ENCODE measurements at regions not wholly inside any gene's neighbourhood (a gene's known extent, or its start where the extent isn't known, plus 50 kb on each side); places are given as distances from the start of the nearest gene placed in this dataset.
A peak's percentile ranks its signal among the peaks of the same experiment; 100 is the strongest.

DNA sequence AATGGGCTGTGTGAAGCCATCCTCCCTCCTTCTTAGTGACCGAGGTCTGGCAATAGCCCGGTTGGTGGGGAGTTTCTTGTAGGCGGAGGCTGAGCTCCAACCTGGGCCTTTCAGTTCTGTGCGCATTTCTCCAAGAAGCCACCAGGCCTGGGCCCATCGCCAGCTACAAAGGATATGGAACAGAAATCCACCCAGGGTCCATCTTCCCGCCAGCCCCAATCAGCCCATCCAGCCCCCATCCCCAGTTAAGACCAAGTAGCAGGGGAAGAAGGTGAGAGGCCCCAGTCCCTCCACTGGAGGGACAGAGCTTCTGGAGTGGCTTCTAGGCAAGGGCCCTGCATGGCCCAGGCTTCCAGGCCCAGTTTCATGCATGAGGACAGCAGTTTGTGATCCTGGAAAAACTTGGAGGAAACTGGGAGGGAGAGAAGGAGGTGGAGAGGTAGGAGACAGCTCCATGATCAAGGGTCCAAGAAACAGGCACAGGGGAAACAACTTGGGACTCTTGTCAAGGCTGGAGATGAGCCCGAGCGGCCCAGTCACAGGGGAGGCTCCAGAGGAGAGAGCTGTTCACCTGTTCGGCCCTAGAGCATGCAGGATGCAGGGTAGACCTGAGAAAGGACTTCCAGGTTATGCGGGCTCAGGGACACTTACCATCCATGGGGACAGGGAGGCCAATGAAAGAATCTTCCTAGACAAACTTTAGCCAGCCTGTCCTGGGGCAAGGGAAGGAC is 261.2 kb downstream of the PTPRU start:
- no peaks in the 10 kb centered on the region for H3K4me1 ChIP-seq
- TF ChIP-seq POLR2AphosphoS5 (IDR thresholded peaks at IDR 0.05) (no peak), POLR2A (IDR thresholded peaks at IDR 0.05) (no peak)
- TF ChIP-seq, protein P1, sequence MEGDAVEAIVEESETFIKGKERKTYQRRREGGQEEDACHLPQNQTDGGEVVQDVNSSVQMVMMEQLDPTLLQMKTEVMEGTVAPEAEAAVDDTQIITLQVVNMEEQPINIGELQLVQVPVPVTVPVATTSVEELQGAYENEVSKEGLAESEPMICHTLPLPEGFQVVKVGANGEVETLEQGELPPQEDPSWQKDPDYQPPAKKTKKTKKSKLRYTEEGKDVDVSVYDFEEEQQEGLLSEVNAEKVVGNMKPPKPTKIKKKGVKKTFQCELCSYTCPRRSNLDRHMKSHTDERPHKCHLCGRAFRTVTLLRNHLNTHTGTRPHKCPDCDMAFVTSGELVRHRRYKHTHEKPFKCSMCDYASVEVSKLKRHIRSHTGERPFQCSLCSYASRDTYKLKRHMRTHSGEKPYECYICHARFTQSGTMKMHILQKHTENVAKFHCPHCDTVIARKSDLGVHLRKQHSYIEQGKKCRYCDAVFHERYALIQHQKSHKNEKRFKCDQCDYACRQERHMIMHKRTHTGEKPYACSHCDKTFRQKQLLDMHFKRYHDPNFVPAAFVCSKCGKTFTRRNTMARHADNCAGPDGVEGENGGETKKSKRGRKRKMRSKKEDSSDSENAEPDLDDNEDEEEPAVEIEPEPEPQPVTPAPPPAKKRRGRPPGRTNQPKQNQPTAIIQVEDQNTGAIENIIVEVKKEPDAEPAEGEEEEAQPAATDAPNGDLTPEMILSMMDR (IDR thresholded peaks at IDR 0.05) = no peak
- intact Hi-C loops (cut with DNase I; ENCODE audit: low total_unique reads) = no loop called here
- H3K27me3 ChIP-seq = no peaks in the 10 kb centered on the region
- no peaks in the 10 kb centered on the region for H3K36me3 ChIP-seq
- H3K27ac ChIP-seq = no peak overlapping the region
- DNase-seq (ENCODE audit: low spot score in 2 of 2) = peak in 1 of 2 donors; percentile 6
- no peak overlapping the region for H3K4me3 ChIP-seq
- H3K9me3 ChIP-seq = peaks cover 0 to 25% of the 10 kb centered on the region in 2 donors

DNA sequence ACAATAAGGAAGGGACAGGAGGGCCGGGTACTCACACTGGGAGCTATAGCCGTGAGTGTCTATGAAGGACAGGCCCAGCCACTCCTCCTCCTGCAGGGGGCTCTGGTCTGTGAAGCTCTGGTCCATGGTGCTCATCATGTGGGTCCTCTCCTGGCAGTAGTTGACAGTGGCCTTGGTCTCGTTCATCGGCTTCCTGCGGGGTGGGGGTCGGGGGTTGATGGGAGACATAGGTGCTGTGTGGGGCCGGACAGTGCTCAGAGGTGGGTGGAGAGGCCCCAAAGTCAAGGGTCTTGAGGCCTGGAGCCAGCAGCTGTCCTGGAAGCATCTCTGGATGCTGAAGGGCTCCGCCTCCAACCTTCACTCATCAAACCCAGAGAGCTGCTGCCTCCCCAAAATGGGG is 260.4 kb downstream of the PTPRU start:
- no peak overlapping the region for H3K27ac ChIP-seq

DNA sequence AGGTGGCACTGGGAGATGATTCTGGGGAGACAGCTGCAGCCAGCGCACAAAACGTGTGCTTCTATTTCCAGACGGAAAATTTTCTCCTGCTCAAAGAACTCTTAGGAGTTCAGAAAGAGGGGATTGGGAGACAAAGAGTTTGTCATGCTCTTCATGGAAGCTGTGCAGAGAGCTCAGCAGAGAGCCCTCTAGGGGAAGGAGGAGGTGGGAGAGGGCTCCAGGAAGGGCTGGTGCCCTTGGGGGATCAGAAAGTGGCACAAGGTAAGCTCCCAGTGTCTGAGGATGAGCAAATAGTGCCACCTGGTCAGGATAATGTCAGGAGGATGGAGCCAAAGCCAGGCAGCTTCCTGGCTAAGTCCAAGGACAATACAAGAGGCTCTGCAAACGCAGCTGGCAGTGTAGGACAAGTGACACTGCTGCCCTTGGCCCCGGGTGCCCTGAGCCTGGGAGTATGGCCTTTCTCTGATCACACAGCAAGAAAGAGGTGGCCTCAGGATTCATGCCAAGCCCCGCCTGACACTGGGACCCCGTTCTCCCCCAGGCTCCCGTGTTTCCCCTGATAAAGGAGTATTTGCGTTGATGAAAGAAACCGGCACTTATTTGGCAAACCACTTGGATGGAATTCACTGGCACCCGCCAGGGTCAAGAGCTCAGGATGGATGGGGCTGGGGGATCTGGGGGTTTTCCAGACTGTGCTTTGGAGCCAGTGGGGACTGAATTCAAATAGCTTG is 254.0 kb downstream of the PTPRU start:
- Histone ChIP-seq H3K27ac (no peak overlapping the region), H3K4me1 (no peaks in the 10 kb centered on the region), H3K4me3 (no peak overlapping the region), H3K36me3 (no peaks in the 10 kb centered on the region), H3K9me3 (peaks cover 0 to 11% of the 10 kb centered on the region in 2 donors), H3K27me3 (peaks cover 0 to 6% of the 10 kb centered on the region in 2 donors)
- TF ChIP-seq, protein P1 (IDR thresholded peaks at IDR 0.05) = no peak
- no peak for TF ChIP-seq POLR2A (IDR thresholded peaks at IDR 0.05)
- no peak for TF ChIP-seq POLR2AphosphoS5 (IDR thresholded peaks at IDR 0.05)
- peak in 1 of 2 donors; percentile 7 for DNase-seq (ENCODE audit: low spot score in 2 of 2)
- intact Hi-C loops (cut with DNase I; ENCODE audit: low total_unique reads) = no loop called here

More for the DNA sequence above, 260.4 kb downstream of the PTPRU start:
- TF ChIP-seq, protein P1 (IDR thresholded peaks at IDR 0.05) = no peak
- TF ChIP-seq POLR2AphosphoS5 (IDR thresholded peaks at IDR 0.05) (no peak), POLR2A (IDR thresholded peaks at IDR 0.05) (no peak)
- Histone ChIP-seq H3K4me3 (no peak overlapping the region), H3K4me1 (no peaks in the 10 kb centered on the region), H3K27me3 (no peaks in the 10 kb centered on the region), H3K9me3 (peaks cover 0 to 25% of the 10 kb centered on the region in 2 donors), H3K36me3 (no peaks in the 10 kb centered on the region)
- no peak for DNase-seq (ENCODE audit: low spot score in 2 of 2)
- intact Hi-C loops (cut with DNase I; ENCODE audit: low total_unique reads) = no loop called here

DNA sequence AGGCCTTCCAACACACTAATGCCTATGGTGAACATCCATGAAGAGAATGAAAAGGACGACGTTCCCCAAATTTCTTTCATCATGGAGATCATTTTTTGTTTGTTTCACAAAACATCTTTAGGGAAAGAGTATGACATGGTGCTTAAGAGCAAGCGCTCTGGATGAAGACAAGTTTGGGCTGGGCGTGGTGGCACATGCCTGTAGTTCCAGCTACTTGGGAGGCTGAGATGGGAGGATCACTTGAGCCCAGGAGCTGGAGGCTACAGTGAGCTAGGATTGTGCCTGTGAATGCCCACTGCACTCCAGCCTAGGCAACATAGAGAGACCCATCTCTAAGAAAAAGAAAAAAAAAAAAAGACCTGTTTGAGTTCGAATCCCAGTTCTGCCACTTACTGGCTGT is 253.1 kb downstream of the PTPRU start:
- Histone ChIP-seq H3K27me3 (peaks cover 0 to 6% of the 10 kb centered on the region in 2 donors), H3K4me1 (no peaks in the 10 kb centered on the region), H3K36me3 (no peaks in the 10 kb centered on the region), H3K27ac (no peak overlapping the region), H3K4me3 (no peak overlapping the region), H3K9me3 (peaks cover 0 to 2% of the 10 kb centered on the region in 2 donors)
- DNase-seq (ENCODE audit: low spot score in 2 of 2) = no peak
- TF ChIP-seq, protein P1 (IDR thresholded peaks at IDR 0.05) = no peak
- TF ChIP-seq POLR2AphosphoS5 (IDR thresholded peaks at IDR 0.05) = no peak
- no peak for TF ChIP-seq POLR2A (IDR thresholded peaks at IDR 0.05)
- intact Hi-C loops (cut with DNase I; ENCODE audit: low total_unique reads) = no loop called here

DNA sequence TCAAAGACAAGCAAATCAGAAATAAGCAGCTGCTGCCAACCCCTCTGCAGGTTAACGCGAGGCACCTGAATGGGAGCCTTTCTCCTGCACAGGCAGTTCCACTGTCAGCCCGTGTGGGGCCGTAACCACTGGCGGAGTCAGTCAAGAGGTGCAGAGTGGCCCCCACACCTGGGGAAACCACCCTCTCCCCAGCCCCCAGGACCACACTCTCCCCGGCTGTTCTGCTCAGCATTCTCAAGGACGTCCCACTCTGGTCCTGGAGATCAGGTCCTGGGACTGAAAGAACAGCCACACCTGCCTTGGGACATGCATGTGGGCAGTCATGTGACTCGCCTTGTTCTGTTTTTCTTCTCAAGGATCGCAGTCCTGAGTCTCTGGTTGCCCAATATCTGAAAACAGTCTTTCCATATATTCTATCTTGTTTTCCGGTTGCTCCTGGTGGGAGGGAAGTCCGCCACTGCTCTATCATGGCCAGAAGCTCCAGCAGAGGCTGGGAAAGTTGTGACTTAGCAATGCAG is 252.5 kb downstream of the PTPRU start:
- Histone ChIP-seq H3K27ac (no peak overlapping the region), H3K9me3 (no peaks in the 10 kb centered on the region), H3K4me3 (no peak overlapping the region), H3K4me1 (no peaks in the 10 kb centered on the region), H3K27me3 (peaks cover 0 to 6% of the 10 kb centered on the region in 2 donors), H3K36me3 (no peaks in the 10 kb centered on the region)
- intact Hi-C loops (cut with DNase I; ENCODE audit: low total_unique reads) = no loop called here
- DNase-seq (ENCODE audit: low spot score in 2 of 2) = peak in 1 of 2 donors; percentile 7
- TF ChIP-seq, protein P1 (IDR thresholded peaks at IDR 0.05) = no peak
- no peak for TF ChIP-seq POLR2A (IDR thresholded peaks at IDR 0.05)
- TF ChIP-seq POLR2AphosphoS5 (IDR thresholded peaks at IDR 0.05) = no peak
